8988T (cell line): ENCODE measurements at regions not wholly inside any gene's neighbourhood (a gene's known extent, or its start where the extent isn't known, plus 50 kb on each side); places are given as distances from the start of the nearest gene placed in this dataset.

Experiments used
- DNase-seq: peaks from one replicate; pipeline ENCODE4 v3.0.0; 2011

DNA sequence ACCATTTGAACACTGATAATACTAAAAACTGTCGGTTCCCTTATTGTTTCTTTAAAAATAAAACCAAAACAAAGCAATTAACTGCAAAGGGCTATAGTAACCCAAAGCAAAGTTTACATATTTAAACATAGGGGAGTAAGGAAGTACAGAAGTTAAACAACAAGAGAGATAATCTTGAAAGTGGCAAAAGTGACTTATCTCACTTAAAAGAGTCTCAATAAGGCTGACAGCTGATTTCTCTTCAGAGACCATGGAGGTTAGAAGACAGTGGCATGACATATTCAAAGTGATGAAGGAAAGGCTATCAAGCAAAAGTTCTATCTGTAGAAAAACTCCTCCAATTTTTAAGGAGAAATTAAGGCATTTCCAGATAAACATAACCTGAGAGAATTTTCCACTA lies 233.5 kb upstream of the HDAC9 start:
- no peak for DNase-seq

DNA sequence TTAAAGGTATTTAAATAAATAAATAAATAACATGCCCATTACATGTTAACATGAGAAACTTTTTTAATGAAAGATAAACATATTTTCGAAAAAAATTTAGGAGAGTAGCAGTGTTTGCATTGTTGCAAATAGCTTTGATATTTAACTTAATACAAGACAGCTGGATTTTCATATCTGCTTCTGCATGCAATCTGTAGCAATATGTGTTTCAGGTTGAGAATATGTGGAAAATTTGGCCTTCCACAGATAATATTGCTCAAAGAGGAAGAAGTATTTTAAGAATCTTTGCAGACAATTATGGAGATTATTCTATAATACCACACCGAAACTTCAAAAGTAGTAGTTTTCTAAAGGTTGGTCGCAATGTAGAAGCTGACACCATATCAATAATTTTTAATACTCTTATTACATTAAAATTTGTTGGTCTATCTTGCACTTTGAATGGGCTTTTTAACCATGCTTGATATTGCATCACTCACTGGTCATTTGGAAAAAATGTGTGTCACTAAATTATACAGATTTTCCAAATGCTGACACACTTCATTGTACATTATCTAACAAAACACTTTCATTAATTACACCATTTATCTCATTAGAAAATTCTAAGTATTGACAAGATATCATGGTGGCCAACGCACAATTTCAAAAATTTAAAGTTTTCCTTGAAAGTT lies 229.8 kb upstream of the HDAC9 start:
- DNase-seq: no peak

DNA sequence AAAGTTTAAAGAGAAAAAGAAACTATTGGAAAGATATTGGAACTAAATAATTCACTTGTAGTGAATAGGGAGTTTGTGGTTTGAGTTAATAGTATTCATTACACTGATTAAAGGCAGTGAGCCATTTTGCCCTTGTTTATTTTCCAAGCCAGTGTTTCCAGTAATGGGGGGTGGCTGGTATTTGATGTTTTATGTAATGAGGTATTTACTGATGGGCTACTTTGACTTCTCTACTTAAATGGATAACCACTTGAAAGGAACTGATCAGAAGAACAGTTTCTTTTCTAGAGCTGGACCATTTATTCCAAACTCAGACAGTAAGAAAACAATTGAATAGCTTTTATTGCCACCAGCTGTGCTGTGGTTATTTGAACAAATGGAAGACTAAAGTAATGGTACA lies 227.0 kb upstream of the HDAC9 start:
- DNase-seq: no peak

DNA sequence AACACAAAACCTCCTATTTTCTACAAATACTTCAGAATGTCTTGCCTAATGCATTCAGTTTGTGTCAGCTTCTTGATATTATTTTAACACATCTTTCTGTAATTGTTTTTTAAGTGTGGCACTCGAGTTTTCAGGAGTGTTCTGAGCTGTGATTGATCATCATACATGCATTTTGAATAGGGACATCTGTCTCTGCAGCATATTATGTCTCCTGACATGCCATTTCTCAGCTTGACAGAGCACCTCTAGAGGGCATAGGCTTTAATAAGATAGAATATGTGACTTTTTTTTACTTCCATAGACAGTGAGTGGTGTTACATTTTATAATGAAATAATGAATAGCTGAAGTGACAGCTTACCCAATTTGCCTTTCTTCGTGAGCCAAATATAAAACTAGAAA lies 219.2 kb upstream of the HDAC9 start:
- no peak for DNase-seq

DNA sequence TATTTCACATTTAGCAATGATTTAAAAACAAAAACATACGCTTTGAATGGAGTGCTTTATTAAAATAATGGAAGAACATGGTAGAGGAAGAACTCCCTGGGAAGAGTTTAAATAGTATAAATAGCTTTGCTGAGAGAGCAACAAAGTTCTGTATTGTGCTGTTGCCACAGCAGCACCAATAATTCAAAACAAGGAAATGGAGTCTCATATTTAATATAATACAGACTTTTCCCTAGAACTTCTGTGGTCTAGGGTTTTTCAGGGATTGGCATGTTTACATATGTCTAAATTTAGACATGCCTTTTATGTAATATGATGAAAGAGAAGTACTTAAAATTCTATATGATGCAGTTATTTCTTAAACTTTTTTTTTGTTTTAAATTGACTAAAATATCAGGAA lies 217.2 kb upstream of the HDAC9 start:
- no peak for DNase-seq

DNA sequence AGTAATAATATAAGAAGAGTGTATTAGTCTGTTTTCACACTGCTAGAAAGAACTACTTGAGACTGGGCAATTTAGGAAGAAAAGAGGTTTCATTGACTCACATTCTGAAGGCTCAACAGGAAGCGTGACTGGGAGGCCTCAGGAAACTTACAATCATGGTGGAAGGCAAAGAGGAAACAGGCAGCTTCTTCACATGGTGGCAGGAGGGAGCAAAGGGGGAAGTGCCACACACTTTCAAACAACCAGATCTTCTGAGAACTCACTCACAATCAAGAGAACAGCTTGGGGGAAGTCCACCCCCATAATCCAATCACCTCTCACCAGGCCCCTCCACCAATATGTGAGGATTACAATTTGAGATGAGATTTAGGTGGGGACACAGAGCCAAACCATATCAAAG lies 212.5 kb upstream of the HDAC9 start:
- DNase-seq: no peak

DNA sequence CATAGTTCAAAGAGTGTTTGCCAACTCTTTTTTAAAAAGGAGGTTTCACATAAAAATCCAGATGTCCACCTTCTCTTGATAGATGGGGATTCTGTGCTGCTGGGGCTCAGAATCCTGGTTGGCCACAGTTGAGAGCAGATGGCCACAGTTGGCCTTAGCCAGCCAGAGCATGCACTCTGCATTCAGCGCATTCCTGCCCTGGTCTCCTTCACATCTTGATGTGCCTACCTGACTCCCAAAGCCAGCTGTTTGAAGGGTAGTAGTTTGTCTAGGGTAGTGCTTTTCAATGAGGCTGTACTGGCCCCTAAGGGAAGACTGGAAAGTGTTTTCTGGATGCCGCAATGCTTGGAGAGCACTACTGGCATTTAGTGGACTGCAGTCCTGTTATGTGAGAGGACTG lies 208.1 kb upstream of the HDAC9 start:
- no peak for DNase-seq

DNA sequence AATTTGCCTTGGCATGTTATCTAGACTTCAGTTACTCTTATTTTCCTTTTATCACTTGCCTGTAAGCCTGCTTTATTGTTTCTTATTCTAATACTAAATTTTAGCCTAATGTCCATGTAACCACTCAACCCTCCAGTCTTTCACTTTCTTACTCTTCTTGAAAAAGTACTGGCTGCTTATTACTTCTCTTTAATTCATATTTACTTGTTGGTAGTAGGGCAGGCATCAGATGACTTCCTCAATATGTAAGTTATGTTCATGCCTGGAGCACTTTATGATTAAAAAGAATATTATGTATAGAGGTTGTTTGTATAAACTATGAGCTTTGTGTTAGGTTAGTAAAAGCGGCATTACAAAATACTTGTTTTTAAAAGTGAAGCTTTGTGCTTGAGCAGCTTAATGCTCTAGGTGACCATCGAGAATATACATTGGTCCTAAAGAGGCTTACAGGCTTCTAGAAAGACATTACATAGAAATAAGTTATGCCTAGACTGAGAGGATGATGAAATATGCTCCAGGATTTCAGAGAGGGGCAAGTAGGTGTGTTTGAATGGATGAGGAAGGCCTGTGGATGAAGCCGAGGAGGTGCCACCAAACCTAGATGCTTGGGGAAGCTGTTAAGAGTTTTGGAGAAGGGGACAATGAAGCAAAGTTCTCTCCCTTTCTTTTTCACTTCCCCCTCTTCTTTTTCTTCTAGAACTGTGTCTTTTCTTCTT lies 207.1 kb upstream of the HDAC9 start:
- DNase-seq: no peak

DNA sequence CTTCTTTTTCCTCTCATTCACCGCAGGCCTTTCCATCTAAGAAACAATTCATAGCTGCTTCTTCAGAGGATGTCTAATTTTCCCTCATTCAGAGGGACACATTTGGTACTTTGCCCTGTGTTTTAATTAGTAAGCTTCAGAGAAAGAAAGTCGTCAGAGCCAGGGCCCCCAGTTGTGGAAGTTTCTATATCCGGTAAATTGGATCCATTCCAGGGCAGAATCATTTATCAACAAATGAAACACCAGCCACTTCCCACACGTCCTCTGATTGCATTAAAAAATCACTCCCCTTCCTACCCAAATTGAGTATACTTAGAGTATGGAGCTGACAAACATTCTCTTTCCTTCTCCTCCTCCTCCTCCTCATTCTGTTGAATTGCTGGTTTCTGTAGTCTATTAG lies 205.8 kb upstream of the HDAC9 start:
- DNase-seq: no peak

DNA sequence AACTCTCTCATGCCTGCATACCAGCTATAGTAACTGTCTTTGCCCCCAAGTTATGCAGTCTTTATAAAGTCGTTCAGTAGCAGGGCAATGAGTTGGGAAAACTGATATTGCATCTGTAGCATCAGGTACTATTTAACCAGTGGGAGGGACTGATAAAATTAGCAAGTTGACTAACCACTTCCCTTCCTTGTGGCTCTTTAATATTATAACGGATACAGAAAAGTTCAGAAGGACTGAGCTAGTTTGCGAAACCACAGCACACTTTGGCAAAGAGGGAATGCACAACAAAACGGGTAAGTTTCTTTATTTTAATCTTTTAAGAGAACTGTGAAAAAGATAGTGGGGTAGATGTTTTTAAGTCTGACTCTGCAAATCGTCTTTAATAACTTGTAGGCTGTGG lies 205.3 kb upstream of the HDAC9 start:
- DNase-seq: no peak

DNA sequence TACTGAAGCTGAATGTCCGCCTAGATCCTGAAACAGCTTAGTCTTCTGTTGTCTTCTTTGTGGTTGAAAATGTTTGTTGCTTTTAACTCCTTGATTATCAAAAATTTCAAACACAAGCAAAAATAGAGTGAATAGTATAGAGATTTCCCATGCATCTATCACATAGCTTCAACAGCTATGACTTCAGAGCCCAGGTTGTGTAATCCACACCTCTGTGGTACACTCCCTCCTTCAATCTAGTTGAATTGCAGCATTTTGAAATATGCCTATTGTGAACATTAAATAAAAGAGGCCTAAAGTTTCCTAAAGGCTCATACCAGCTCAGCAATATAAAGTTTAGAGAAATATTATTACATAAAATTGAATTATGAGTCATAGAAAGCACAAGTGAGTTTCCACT lies 204.7 kb upstream of the HDAC9 start:
- DNase-seq: no peak

DNA sequence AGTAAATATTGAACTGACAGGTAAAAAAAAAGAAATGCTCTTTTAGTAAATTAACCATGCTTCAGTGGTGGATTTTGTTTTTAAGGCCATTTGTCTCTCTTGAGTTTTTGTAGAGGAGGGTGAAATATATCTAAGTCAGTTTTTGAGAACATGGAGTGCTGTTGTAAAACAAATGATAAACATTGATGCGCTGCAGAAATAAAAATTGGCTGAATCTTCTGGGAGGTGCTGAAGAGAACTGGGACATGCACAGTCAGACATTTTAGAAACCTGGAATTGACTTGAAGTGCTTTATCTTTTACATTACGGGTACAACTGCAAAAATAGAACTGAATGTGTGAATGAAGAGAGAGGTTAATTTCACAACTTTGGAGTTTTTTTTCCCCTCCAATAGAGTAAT lies 203.0 kb upstream of the HDAC9 start:
- no peak for DNase-seq

DNA sequence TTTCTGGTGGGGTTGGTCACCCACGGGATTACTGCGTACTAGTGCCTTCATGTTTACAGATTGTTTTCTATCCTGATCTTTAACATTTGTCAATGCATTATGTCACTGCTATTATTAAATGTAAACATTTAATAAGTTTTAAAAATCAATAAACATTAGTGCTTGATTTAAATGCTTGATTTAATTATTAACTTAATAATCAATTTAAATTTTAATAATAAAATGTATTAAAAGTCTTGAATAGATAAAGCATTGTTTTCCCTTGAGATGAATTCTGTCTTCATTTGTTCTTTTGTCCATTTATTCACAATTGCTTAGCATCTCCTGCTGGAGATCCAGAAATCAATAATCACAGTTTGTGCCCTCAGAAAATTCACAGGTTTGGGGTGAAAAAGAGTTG lies 201.8 kb upstream of the HDAC9 start:
- no peak for DNase-seq

DNA sequence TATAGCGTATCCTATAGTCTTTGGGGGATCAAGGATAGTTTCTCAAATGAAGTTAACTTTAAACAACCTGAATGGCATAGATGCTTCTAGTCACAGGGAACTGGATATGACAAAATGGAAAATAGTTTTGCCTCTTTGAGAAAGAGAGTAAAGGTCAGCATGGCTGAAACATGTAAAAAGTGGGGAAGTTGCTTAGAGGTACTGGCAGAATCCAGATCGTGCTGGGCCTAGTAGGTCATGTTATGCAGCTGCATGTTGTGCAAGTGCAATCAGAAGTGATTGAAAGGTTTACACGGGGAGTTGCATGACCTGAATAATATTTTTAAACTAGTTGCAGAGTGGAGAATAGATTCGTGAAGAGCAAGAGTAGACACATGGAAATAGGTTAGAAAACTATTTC lies 201.1 kb upstream of the HDAC9 start:
- DNase-seq: no peak

DNA sequence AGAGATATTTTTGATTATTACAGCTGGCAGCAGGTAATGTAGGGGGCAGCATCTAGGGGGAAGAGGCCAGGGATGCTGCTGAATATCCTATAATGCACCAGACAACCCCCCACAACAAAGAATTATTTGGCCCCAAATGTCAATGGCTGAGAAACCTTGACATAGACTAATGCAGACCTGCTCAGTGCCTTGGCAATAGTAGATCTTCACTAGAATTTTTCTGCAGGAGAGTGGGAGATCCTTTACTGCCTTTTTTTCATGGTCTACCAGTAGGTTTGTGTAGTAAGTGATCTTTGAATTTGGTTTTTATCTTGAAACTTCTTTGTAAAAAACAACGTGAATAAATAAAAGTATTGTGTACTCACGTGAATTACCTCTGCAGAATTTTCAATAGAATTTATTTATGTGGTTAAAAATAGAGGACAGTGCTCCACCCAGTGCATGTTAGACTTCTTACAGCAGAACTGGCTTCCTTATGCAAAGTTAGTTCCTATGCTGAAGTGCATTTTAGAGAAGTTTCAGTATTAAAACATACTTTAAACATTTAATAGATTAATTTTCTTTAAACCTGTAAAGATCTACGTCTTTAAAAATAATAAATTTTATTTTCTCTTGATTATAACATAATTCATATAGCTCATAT lies 199.6 kb upstream of the HDAC9 start:
- no peak for DNase-seq

DNA sequence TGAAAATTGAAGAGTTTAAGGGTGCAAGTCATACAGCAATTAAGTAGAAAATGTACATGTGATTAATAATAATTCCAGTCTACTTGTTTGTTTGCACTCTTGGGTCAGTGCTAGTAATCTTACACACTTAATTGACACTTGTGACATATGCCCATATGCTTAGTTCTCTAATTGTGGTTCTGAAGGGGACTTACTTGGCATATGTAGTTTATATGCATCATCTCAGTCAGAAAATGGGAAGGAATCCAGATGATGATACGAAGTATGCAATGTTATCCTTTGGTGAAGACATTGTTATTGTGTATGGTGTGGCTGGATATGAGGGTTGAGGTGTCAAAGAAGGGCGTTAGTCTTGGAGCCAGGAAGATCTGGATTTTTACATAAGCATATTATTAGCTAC lies 193.5 kb upstream of the HDAC9 start:
- no peak for DNase-seq

DNA sequence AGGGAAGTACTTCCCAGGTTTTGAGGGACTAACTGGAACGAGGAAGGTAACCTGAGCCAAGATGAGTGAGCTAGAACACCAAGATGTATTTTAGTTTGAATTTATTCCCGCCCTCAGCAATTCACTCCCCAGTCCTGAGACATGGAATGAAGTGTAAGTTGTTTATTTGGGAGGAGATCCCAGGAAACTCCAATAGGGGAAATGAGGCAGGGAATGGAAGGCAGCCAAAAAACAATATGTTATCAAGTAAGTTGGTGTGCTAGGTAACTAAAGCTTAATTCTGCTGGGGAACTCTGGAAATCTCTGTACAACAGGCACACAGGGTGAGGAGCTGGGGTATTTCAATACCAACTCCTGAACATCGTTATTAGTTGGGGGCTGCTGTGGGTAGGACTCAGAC lies 189.7 kb upstream of the HDAC9 start:
- DNase-seq: no peak

DNA sequence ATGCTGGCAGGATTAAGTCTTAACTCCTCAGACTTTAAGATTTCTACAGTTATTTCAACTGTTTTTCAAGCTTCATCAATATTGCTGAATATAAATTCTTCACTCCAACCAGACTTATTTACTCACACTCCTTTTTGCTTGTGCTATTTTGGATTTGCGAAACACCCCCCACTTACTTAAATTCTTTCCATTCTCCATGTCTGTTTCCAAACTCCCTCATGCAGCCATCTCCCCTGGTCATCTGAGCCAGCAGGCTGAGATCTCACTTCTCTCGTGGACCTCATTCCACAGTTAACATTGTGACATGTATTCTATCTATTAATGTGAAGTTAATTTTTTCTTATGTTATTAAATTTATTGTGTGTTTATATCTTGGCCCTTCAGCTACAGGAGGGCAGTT lies 188.9 kb upstream of the HDAC9 start:
- DNase-seq: no peak

DNA sequence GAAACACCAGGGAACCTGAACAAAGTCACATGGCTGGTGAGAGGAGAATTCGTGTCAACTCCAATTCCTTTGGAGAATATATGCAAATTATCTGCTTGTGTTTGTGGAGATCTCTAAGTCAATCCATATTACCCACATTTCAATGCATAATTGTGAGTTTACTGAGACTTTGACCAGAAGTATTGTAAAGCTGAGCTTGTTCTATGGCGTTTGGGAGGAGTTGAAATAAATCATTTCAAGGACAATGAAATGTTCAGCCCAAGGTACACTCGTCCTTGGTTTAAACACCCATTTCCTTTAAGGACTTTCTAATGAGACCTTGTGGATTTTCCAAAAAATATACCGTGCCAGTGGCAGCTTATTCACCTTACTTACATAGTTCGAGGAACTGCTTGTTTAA lies 186.6 kb upstream of the HDAC9 start:
- no peak for DNase-seq

DNA sequence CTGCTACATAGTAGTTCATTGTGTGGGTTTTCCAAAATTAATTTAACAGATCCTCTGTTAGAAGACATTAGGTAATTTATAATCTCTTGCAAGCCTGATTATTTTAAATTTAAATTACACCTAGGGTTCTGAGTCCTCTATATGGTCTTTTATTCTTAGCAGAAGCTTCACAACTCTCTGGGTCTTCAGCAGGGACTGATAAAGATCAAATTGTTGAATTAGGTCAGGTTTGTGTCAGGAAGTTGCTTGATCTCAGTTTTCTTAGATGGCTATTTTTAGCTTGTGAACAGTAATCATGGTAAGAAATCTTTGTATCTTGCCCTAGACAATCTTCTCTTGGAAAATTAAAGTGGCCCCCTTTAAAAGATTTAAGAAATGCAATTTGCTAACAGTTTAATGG lies 183.1 kb upstream of the HDAC9 start:
- no peak for DNase-seq

DNA sequence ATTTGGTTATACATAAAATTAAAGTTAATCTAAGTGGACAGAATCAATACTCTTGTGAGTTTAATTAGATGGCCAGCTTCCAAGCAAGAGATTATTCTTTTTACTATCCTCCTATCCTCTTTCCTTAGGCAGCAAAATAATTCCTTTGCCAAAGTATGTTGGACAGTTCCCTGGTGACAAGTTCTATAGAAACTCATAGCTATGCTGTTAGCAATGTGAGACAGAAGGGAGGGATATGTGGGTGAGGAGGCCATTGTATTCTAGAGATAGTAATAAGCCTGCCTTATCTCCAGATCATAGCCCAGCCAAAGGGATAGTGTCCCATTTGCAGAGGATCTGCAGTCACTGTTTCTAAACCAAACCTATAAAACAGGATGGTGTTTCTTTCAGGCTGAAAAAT lies 181.6 kb upstream of the HDAC9 start:
- no peak for DNase-seq

DNA sequence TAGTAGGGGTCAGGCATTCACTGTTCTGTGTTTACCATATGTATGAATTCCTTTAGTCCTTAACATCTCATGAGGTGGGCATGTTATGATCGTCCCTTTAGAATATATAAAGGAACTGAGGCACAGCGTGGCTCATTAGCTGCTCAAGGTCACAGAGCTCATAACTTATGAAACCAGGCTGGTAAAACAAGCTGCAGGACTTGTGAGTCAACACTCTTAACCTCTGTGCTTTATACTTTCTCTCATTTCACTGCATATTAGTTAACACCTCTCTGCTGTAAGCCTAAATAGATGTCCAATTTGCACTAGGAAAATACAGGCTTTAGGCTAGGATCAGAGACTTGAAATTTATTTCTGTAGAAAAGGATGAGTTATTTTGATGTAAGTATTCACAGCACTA lies 180.3 kb upstream of the HDAC9 start:
- DNase-seq: no peak

DNA sequence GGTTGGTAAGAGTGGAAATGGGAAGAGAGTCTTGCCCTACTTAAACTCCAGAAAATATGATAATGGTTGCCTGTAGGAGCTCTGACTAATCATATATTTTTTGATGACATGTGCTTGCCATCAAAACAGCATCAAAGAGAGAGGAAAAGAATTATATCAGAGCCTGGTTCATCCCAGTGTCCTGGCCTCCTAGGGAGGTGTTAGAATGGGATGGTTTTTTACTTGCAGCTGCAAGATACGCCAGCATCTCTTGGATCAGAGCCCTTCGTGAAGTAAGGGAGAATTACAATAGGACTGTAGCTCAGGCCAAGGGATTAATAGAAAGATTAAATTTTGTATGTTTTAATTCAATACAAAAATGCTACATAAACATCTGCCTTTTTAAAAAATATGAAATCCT lies 177.6 kb upstream of the HDAC9 start:
- no peak for DNase-seq

DNA sequence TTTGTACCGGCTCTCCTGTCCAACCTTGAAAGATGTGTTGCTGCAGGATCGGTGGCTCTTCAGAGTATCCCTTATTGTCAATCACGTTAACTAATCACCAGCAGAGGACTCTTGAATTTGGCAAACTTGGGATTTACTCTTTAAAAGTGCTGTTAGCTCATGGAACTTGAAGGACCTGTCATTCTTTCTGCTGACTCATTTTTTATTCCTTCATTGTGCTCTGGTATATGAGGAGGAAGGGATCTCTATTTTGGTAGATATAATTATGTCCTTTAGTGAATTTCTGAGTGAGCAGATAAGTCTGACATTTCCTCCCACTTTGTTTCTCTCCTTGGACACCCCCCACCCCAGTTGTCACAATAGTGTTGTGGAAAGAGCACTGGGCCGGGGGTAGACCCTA lies 175.1 kb upstream of the HDAC9 start:
- no peak for DNase-seq
